B cell (primary cell): ENCODE measurements at regions not wholly inside any gene's neighbourhood (a gene's known extent, or its start where the extent isn't known, plus 50 kb on each side); places are given as distances from the start of the nearest gene placed in this dataset.

Experiments used
- ATAC-seq: fragments of 200-7000 bp; cut with Tn5 transposase; one replicate; pipeline ENCODE4 v1.10.0; 2021; ENCODE audit warnings: low read depth, mild to moderate bottlenecking, moderate number of reproducible peaks, moderate library complexity
- CTCF ChIA-PET: fragments of 350-600 bp; sonication (Branson Sonifier 250); formaldehyde crosslinking; loops from one replicate; lab custom pipeline; 2021; ENCODE audit warnings: antibody characterized with exemption, inconsistent platforms; lab: Charles Lee
- POLR2A ChIA-PET: fragments of 350-600 bp; sonication (Branson Sonifier 250); formaldehyde crosslinking; loops from one replicate; lab custom pipeline; 2021; ENCODE audit warnings: antibody characterized with exemption; lab: Charles Lee
- DNase-seq: peaks from one replicate; pipeline ENCODE4 v3.0.0; 2013
- H2AFZ ChIP-seq: 2 replicates; pipeline ENCODE4 v1.6.1; 2012; ENCODE audit warnings: mild to moderate bottlenecking, low read depth, low read length; ENCODE audit not compliant: insufficient read depth, poor library complexity, severe bottlenecking
- H3K27ac ChIP-seq, 2 donors: 1 replicate in 1 of 2; 2 replicates in 1 of 2; pipeline ENCODE4 v1.5.1; 2012 to 2013; ENCODE audit warnings: low read length in 2 of 2, mild to moderate bottlenecking in 2 of 2, moderate library complexity in 1 of 2
- H3K27me3 ChIP-seq, 4 experiments: fragments of 200-600 bp in 1 of 4; sonication (generic) in 1 of 4; replicated peaks in 1 of 4; 1 replicate in 2 of 4; 2 replicates in 2 of 4; pipeline versions ENCODE4 v1.6.1 to v1.7.0; 2013 to 2016; ENCODE audit warnings: low read length in 3 of 4, mild to moderate bottlenecking in 2 of 4, mixed read lengths in 1 of 4, moderate library complexity in 1 of 4; ENCODE audit not compliant: insufficient read depth in 4 of 4, control insufficient read depth in 3 of 4; ENCODE audit errors: control extremely low read depth in 1 of 4
- H3K36me3 ChIP-seq, 2 experiments: replicated peaks in 1 of 2; 1 replicate in 1 of 2; 2 replicates in 1 of 2; pipeline versions ENCODE4 v1.6.1 to v1.7.1; 2013; ENCODE audit warnings: low read length in 1 of 2; ENCODE audit not compliant: insufficient read depth in 2 of 2, control insufficient read depth in 1 of 2; ENCODE audit errors: control extremely low read depth in 1 of 2, extremely low read depth in 1 of 2
- H3K4me1 ChIP-seq, 2 donors: fragments of 200-600 bp in 1 of 2; sonication (generic) in 1 of 2; 1 replicate in 1 of 2; 2 replicates in 1 of 2; pipeline versions ENCODE4 v1.5.1 to v1.6.1; 2013 to 2017; ENCODE audit warnings: low read length in 2 of 2; ENCODE audit not compliant: control insufficient read depth in 2 of 2, insufficient read depth in 2 of 2
- H3K4me2 ChIP-seq: replicated peaks from 2 replicates; pipeline ENCODE3; 2012; ENCODE audit warnings: mild to moderate bottlenecking, low read depth, low read length; ENCODE audit not compliant: poor library complexity, severe bottlenecking
- H3K4me3 ChIP-seq, 5 experiments: fragments of 200-600 bp in 1 of 5; sonication (generic) in 1 of 5; 1 replicate in 3 of 5; 2 replicates in 2 of 5; pipeline versions ENCODE4 v1.5.1 to v1.7.0; 2011 to 2016; ENCODE audit warnings: low read length in 4 of 5, mild to moderate bottlenecking in 4 of 5, low read depth in 2 of 5, control low read depth in 1 of 5, moderate library complexity in 1 of 5; ENCODE audit not compliant: insufficient read depth in 1 of 5; ENCODE audit errors: control extremely low read depth in 1 of 5, extremely low read depth in 1 of 5
- H3K79me2 ChIP-seq: fragments of 200-600 bp; sonication (generic); one replicate; pipeline ENCODE4 v1.6.0; 2016; ENCODE audit warnings: low read length; ENCODE audit not compliant: control insufficient read depth, insufficient read depth
- H3K9ac ChIP-seq: fragments of 200-600 bp; sonication (generic); 2 replicates; pipeline ENCODE4 v1.6.1; 2017; ENCODE audit warnings: mild to moderate bottlenecking, low read length, moderate library complexity
- H3K9me3 ChIP-seq, 3 donors: one replicate each; pipeline versions ENCODE4 v1.6.1 to v1.7.1; 2013; ENCODE audit warnings: low read length in 2 of 3; ENCODE audit not compliant: control insufficient read depth in 2 of 3, insufficient read depth in 1 of 3; ENCODE audit errors: control extremely low read depth in 1 of 3
- H4K20me1 ChIP-seq: 2 replicates; pipeline ENCODE4 v1.6.0; 2012; ENCODE audit warnings: mild to moderate bottlenecking, low read length; ENCODE audit not compliant: insufficient read depth, control insufficient read depth, poor library complexity, severe bottlenecking
- H3K27ac Mint-ChIP-seq: one replicate; pipeline ENCODE4 v1.8.0; 2021; ENCODE audit warnings: mixed read lengths
- H3K27me3 Mint-ChIP-seq: one replicate; pipeline ENCODE4 v1.8.0; 2021; ENCODE audit warnings: mixed read lengths
- H3K4me1 Mint-ChIP-seq: one replicate; pipeline ENCODE4 v1.8.0; 2021; ENCODE audit warnings: mixed read lengths
- H3K4me3 Mint-ChIP-seq: one replicate; pipeline ENCODE4 v1.8.0; 2021; ENCODE audit warnings: mixed read lengths
- H3K9me3 Mint-ChIP-seq: one replicate; pipeline ENCODE4 v1.8.0; 2022; ENCODE audit warnings: mixed read lengths; ENCODE audit not compliant: insufficient read depth
- CTCF ChIP-seq: fragments of 200-600 bp; IDR thresholded peaks from one replicate; pipeline ENCODE4 v1.8.0; 2022; ENCODE audit warnings: antibody characterized with exemption, mild to moderate bottlenecking
- EZH2 ChIP-seq: IDR thresholded peaks from 2 replicates; pipeline ENCODE4 v1.6.1; 2012; ENCODE audit warnings: borderline replicate concordance, low read depth, mild to moderate bottlenecking, moderate library complexity, low read length; ENCODE audit not compliant: insufficient read depth, poor library complexity, severe bottlenecking
- WGBS: methylation state at CpG from one replicate; pipeline ENCODE4 v1.1.5; 2013; ENCODE audit warnings: missing lambda C conversion rate; ENCODE audit not compliant: insufficient coverage; 5-methylcytosine and 5-hydroxymethylcytosine counted together
- intact Hi-C: fragments of 100-400 bp; cut with micrococcal nuclease; formaldehyde crosslinking; loops from one replicate; pipeline ENCODE4 v1.10.0; 2022

GRCh38 chr2:41448221-41448620, 599.6 kb upstream of the PKDCC start:
- TF ChIP-seq CTCF (no peak), EZH2 (no peak)
- no peak for DNase-seq
- Histone ChIP-seq H3K27ac (no peak overlapping the region), H3K4me1 (no peaks in the 10 kb centered on the region), H3K9me3 (no peaks in the 10 kb centered on the region), H3K4me2 (no peak overlapping the region), H3K9ac (no peak overlapping the region), H3K79me2 (no peaks in the 10 kb centered on the region), H3K27me3 (no peaks in the 10 kb centered on the region), H3K4me3 (no peak overlapping the region), H4K20me1 (no peaks in the 10 kb centered on the region), H2AFZ (no peak overlapping the region), H3K36me3 (no peaks in the 10 kb centered on the region)
- H3K4me1 Mint-ChIP-seq = no peaks in the 10 kb centered on the region
- CTCF ChIA-PET = no interaction called here
- H3K4me3 Mint-ChIP-seq = no peak overlapping the region
- POLR2A ChIA-PET = no interaction called here
- no peaks in the 10 kb centered on the region for H3K9me3 Mint-ChIP-seq
- no CpG with 5 or more reads among the region's 1 CpG for WGBS
- no peaks in the 10 kb centered on the region for H3K27me3 Mint-ChIP-seq
- H3K27ac Mint-ChIP-seq = no peak overlapping the region
- intact Hi-C loops = no loop called here
- no peak for ATAC-seq

DNA sequence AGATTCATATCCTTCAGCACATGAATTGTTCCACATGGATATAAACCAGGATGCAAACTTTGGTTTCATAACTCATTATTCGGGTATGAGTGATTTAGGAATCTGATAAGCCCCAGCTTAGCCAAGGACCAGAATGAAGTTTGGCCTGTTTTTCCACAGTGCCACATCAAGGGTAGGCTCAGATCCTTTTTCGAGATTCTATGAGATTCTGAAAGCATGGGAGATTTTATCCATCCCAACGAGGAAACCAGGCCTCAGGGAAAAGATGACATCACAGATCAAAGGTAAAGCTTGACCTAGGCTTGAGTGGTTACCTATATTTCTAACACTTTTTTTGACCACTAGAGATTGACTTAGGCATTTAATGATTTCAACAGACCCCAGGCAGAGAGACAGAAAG, 590.8 kb upstream of the PKDCC start:
- intact Hi-C loops = no loop called here
- ChIA-PET POLR2A (no interaction called here), CTCF (no interaction called here)
- H3K36me3 ChIP-seq = no peaks in the 10 kb centered on the region
- ATAC-seq (no peak), DNase-seq (no peak)
- no peak overlapping the region for H3K9ac ChIP-seq
- Mint-ChIP-seq H3K4me1 (no peaks in the 10 kb centered on the region), H3K4me3 (no peak overlapping the region), H3K27me3 (no peaks in the 10 kb centered on the region), H3K27ac (no peak overlapping the region), H3K9me3 (no peaks in the 10 kb centered on the region)
- H3K4me3 ChIP-seq = no peak overlapping the region
- no peaks in the 10 kb centered on the region for H3K79me2 ChIP-seq
- no peaks in the 10 kb centered on the region for H3K4me1 ChIP-seq
- no peak overlapping the region for H3K27ac ChIP-seq
- no peaks in the 10 kb centered on the region for H4K20me1 ChIP-seq
- H3K9me3 ChIP-seq = no peaks in the 10 kb centered on the region
- no peak overlapping the region for H3K4me2 ChIP-seq
- no peaks in the 10 kb centered on the region for H3K27me3 ChIP-seq
- H2AFZ ChIP-seq = no peak overlapping the region
- TF ChIP-seq EZH2 (no peak), CTCF (no peak)
- 100% methylated on average over 2 of the region's 3 CpGs for WGBS
